ENCODE measurements at regions not wholly inside any gene's neighbourhood (a gene's known extent, or its start where the extent isn't known, plus 50 kb on each side); places are given as distances from the start of the nearest gene placed in this dataset.

DNA sequence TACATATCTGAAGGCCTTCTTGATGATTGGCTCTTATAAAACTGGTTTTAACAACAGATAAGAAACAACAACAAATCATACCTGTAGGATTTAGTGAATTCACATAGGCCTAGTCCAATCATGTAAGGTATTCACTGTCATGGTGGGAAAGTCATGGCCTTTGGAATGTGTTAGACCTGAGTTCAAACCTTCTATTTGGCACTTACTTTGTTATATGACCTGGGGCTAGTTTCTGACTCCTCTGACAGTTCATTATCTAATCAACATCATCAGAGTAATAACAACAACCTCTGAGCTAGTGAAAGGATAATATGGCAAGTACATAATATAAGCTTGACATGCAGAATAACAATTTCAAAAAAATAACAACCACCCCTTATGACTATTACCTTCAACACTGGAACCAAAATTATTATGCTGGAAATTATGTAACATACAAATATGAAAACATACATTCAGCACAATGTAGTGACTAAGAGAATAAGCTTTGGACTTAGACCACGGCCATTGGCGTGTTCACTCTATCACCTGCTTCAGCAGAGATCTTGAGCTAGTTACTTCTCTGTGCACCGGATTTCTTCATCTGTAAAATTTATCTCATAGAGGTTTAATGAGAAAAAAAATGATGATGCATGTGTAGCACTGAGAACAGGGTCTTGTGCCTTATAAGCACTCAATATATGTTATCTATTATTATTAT, 597.6 kb downstream of the LMO4 start:
- TF ChIP-seq, protein P1, sequence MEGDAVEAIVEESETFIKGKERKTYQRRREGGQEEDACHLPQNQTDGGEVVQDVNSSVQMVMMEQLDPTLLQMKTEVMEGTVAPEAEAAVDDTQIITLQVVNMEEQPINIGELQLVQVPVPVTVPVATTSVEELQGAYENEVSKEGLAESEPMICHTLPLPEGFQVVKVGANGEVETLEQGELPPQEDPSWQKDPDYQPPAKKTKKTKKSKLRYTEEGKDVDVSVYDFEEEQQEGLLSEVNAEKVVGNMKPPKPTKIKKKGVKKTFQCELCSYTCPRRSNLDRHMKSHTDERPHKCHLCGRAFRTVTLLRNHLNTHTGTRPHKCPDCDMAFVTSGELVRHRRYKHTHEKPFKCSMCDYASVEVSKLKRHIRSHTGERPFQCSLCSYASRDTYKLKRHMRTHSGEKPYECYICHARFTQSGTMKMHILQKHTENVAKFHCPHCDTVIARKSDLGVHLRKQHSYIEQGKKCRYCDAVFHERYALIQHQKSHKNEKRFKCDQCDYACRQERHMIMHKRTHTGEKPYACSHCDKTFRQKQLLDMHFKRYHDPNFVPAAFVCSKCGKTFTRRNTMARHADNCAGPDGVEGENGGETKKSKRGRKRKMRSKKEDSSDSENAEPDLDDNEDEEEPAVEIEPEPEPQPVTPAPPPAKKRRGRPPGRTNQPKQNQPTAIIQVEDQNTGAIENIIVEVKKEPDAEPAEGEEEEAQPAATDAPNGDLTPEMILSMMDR (conservative IDR thresholded peaks at IDR 0.05) = no peak
- no peak for TF ChIP-seq ZFX (IDR thresholded peaks at IDR 0.05)

Measured in C4-2B (cell line).